Neural progenitor cell (in vitro differentiated cells): ENCODE measurements at regions not wholly inside any gene's neighbourhood (a gene's known extent, or its start where the extent isn't known, plus 50 kb on each side); places are given as distances from the start of the nearest gene placed in this dataset.

Source experiments
- EZH2 ChIP-seq: fragments of 200-600 bp; sonication (generic); IDR thresholded peaks from 2 replicates; pipeline ENCODE4 v1.6.1; 2017; ENCODE audit warnings: antibody characterized with exemption, mild to moderate bottlenecking, moderate library complexity
- EZH2phosphoT487 ChIP-seq: fragments of 200-600 bp; sonication (generic); IDR thresholded peaks from 2 replicates; pipeline ENCODE4 v1.6.1; 2017; ENCODE audit warnings: antibody characterized with exemption
- TF ChIP-seq, protein P1 (sequence below): fragments of 200-600 bp; sonication (generic); IDR thresholded peaks from 2 replicates; pipeline ENCODE4 v1.5.1; 2017; ENCODE audit warnings: antibody characterized with exemption, mild to moderate bottlenecking

DNA sequence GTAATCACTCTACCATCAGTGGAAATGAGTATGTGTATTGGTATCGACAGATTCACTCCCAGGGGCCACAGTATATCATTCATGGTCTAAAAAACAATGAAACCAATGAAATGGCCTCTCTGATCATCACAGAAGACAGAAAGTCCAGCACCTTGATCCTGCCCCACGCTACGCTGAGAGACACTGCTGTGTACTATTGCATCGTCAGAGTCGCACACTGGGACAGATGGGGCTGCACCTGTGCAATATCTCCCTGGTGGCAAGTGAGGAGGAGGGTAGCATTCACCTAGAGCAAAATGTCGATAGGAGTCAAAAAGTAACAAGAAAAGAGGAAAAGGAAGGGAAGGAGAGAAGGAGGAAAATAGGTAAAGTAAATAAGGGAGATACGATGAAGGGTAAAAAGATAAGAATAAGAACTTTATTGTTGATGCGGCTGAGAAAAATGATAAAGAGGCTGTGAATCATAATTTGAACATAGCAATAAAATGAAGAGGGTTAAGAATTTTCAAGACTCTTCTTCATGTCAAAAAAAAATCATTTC lies 450.5 kb upstream of the OR4E1 start:
- TF ChIP-seq, protein P1, sequence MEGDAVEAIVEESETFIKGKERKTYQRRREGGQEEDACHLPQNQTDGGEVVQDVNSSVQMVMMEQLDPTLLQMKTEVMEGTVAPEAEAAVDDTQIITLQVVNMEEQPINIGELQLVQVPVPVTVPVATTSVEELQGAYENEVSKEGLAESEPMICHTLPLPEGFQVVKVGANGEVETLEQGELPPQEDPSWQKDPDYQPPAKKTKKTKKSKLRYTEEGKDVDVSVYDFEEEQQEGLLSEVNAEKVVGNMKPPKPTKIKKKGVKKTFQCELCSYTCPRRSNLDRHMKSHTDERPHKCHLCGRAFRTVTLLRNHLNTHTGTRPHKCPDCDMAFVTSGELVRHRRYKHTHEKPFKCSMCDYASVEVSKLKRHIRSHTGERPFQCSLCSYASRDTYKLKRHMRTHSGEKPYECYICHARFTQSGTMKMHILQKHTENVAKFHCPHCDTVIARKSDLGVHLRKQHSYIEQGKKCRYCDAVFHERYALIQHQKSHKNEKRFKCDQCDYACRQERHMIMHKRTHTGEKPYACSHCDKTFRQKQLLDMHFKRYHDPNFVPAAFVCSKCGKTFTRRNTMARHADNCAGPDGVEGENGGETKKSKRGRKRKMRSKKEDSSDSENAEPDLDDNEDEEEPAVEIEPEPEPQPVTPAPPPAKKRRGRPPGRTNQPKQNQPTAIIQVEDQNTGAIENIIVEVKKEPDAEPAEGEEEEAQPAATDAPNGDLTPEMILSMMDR, result no peak
- TF ChIP-seq EZH2phosphoT487, result no peak
- no peak for TF ChIP-seq EZH2
